ENCODE measurements at regions not wholly inside any gene's neighbourhood (a gene's known extent, or its start where the extent isn't known, plus 50 kb on each side); places are given as distances from the start of the nearest gene placed in this dataset.
A peak's percentile ranks its signal among the peaks of the same experiment; 100 is the strongest.
"Not testable (repeated sequence)": the region's sequence is repeated elsewhere in the genome, so short reads cannot be mapped to it uniquely, and the experiment has no call there.

DNA sequence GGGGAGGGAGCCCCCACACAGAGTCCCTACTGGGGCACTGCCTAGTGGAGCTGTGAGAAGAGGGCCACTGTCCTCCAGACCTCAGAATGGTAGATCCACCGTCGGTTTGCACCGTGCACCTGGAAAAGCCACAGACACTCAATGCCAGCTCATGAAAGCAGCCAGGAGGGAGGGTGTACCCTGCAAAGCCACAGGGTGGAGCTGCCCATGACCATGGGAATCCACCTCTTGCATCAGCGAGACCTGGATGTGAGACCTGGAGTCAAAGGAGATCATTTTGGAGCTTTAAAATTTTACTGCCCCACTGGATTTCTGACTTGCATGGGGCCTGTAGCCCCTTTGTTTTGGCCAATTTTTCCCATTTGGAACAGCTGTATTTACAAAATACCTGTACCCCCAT is 188.1 kb upstream of the IRX4 start:
- intact Hi-C loops (cut with DNase I); DNase-seq: not testable (repeated sequence)

DNA sequence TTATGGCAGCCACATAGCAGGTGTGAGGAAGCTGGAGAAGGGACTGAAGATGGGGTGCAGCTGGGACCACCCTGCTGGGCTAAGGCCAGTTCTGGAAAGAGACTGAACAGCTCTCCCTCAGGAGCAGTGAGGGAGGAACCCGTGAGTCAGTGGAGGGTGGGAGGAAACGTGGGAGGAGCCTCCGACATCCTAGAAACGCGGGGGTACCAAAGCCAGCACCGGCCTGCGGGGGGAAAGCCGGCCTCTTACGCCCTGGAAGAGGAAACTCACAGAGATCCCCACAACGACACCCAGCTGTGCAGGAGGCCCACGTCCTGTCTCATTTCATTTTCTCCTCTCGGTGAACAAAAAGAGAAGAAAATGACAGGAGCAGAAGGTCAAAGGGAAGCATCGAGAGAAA is 185.8 kb upstream of the IRX4 start:
- intact Hi-C loops (cut with DNase I), result no loop called here
- DNase-seq, result no peak

DNA sequence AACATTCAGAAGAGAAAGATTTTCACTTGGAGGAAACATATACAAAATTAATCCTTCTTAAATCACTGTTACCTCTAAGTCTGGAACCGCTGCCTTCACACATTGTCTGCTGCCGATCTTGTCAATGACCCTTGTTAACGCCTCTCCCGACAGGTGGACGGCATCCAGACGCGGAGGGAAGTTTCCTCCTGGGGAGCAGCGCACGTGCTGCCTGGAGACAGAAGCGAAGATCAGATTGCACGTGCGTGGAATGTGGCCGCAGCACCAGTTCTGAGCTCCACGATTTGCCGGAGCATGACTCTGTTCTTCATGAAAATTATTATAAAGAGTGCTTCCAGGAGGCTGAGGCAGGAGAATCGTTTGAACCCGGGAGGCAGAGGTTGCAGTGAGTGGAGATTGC is 183.6 kb upstream of the IRX4 start:
- no peak for DNase-seq
- intact Hi-C loops (cut with DNase I), result no loop called here

DNA sequence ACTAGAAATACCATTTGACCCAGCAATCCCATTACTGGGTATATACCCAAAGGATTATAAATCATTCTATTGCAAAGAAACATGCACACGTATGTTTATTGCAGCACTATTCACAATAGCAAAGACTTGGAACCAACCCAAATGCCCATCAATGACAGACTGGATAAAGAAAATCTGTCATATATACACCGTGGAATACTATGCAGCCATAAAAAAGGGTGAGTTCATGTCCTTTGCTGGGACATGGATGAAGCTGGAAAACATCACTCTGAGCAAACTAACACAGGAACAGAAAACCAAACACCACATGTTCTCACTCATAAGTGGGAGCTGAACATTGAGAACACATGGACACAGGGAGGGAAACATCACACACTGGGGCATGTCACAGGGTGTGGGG is 180.7 kb upstream of the IRX4 start:
- DNase-seq; intact Hi-C loops (cut with DNase I): not testable (repeated sequence)

DNA sequence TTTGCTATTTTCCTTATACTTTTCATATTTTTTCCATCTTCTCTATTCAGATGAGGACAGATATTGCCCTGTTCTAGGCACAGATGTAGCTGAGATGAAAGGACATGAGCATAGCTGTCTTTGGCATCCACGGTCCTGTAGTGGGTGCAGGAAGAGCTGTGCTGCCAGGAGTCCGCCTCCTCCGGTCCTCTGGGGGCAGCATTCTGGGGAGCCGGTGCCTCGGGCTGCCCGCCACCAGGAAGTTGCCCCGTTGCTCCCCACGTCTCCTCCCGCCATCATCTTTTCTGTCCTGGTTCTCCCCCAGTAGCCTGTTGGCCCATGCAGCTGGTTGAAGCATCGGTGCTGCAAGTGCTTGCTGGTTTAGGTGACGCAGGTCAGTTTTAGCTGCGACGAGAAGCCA is 170.0 kb upstream of the IRX4 start:
- intact Hi-C loops (cut with DNase I), result no loop called here
- no peak for DNase-seq

DNA sequence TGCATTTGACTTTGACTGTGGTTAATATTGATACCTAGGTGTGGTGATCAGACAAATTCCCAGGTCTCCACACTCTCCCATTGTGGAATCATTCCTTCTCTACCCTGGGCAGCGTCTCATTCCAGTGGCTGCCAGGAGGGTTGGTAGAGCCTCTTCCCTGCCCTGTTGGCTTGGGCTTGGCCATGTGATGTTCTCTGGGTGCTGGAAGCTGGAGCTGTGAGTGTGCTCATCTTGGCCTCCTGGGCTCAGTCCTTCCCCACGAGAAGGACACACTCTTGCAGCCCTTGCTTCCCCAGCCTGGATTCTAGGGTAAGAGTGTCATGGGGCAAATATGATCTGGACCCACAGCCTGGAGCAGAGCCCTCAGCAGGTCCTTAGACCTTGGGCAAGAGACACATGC is 167.2 kb upstream of the IRX4 start:
- intact Hi-C loops (cut with DNase I), result no loop called here
- DNase-seq, result no peak

DNA sequence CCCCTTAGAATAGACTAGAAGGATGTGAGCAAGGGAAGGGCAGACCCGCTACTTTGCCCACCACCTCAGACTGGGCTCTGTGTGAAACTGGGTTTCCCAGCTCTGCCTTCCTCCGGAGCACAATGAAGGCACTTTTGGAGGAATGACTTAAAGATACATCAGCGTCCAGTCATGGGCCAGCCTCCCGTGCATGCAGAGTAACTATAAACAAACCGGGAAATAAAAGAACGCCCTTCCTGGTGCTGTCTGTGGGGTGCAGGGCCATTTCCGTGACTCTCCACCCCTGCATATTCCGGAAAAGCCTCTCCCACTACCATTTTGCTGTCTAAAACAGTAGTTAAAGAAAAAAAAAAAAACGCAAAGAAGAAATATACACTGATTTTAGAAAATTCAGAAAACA is 165.9 kb upstream of the IRX4 start:
- intact Hi-C loops (cut with DNase I), result no loop called here
- no peak for DNase-seq

DNA sequence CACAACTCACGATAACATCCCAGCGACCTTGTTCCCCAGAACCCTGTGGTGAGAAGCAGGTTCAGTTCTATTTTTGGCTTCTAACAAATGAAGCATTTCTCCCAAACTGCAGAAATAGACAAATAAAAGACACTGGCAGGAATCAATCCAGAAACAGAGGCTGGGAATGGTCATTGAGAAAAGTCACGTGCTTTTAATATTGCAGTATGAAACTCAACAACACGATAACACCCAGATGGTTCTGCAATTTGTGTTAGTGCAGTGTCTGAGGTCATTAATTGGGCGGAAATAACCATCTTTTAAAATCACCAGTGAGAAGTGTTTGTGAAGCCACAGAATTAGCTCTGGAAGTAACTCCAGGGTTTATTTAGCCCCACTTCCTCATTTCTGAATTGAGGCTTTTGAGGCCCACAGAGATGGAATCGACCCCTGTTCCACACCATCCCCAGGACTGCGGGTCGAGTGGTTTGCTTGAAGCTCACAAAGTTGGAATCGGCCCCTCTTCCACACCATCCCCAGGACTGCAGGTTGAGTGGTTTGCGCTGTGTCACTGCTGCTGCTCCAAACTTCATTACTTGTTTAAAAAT is 164.7 kb upstream of the IRX4 start:
- intact Hi-C loops (cut with DNase I), result no loop called here
- no peak for DNase-seq

DNA sequence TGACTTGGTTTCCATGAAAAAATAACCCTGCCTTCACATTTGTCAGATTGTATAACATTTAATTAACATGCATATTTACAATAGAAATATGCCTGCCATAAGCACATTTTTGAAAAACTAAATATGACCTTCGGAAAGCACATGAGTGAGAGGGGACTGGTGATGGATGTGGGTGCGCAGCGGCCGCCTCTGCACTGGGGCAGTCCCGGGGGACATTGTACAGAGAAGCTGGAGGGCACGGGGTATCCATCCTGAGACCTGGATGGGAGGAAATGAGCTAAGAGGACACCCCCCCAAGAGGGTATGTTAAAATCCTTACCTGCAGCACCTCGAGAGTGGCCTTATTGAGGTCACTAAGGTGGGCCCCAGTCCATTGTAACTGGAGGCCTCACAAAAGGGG is 161.3 kb upstream of the IRX4 start:
- intact Hi-C loops (cut with DNase I), result no loop called here
- DNase-seq, result no peak

DNA sequence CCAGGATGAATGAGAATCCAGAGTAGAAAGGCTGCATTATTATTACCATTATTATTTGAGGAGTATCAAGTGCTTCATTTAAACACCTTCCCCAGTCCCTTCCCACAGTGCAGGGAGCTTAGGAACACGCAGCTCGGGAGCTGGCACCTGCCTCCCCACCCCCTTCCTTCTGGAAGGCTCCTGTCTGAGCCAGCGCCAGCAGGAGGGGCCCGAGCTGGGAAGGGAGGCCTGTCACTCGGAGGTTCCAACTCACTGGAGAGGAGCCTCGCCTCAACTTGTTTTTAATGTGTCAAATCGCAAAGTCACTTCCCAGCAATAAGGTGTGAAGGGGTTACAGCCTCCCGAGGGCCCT is 156.4 kb upstream of the IRX4 start:
- intact Hi-C loops (cut with DNase I), result no loop called here
- no peak for DNase-seq

DNA sequence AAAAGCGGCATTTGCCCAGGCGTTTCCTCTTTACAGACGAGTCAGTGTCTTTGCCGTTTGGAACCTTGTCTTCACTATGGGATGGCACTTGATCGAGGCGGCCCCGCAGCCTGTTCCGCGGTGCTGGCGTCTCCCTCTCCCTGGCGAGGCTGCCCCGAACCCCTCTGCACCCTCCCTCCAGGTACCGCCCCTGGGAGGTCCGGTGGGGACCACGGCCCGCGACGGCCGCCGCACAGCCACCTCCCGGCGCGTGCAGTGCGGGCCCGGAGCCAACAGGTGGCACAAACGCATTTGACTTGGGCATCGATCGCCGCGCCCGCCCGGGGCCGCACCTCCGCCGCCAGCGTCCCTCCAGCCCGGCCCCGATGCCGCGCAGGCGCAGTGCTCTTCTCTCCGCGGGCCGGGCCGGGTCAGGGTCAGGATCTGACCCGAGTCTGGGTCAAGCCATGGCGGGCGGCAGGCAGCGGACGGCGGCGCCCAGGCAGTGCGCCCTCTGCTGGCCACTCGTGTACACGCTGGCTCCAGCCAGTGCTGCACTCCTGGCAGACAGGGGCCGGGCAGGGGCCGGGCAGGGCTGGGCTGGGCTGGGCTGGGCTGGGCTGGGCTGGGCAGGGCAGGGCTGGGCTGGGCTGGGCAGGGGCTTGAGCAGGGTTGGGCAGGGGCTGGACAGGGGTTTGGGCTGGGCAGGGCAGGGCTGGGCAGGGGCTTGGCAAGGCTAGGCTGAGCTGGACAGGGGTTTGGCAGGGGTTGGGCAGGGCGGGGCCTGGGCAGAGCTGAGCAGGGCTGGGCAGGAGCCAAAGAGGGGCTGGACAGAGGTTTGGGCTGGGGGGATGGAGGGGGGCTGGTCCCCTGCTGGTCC is 155.8 kb upstream of the IRX4 start:
- DNase-seq, result peak in 41 of 42 donors; percentile 34 to 87 (median 70)
- intact Hi-C loops (cut with DNase I), result no loop called here

DNA sequence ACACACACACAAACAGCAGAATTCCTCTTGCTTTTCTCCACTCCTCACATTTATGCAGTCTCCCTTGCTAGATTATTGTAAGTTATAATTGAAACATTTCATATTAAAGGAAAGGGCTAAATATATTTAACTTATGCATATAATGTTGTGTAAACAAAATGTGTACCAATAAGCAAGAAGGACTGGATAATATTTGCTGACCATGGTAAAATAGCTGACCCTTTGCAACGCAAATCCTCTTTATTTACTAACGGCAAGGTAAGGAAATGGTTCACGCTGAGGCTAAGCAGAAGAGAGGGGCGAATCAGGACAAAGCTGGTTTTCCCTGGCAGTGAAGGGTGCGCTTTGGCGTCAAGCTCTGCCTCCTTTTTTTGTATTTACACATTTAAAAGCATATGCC is 154.2 kb upstream of the IRX4 start:
- peak in 1 of 42 donors; percentile 4 for DNase-seq
- intact Hi-C loops (cut with DNase I), result no loop called here

DNA sequence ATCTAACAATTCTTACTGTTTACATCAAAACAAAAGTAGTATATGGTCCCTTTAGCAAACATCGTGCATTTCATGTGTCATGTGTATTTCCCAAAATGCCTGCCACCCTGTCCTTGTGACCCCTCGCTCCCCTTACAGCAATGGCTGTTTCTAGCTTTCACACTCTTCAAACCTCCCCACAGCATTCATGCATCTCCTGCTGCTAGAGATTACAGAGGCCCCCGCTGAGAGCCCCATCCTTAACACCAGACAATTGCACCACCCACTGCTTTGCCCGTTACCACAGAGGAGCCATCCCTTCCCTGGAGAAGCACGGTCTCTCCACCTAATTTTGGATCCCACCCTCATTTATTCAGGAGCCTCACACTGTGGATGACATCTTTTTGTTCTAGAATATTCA is 149.7 kb upstream of the IRX4 start:
- peak in 1 of 42 donors; percentile 6 for DNase-seq
- intact Hi-C loops (cut with DNase I), result no loop called here

DNA sequence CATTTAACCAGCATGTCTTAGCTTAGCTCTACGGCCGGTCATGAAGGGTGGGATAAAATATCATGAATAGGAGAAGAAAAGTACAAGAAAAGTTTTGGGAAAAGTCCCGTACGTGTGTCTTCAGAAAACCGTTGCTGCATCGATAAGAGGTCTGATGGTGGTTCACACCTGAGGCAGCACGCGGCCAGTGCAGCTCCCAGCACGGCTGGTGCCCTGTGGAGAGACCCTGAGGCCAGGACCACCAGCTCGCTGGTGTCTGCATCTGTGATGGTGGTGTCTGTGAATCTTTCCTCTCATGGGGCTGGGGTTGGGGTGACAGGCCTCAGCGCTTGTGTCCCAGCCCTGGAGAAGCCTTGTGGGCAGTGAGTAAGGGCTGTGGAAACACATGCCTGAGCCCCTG is 148.9 kb upstream of the IRX4 start:
- DNase-seq, result peak in 1 of 42 donors; percentile 22
- intact Hi-C loops (cut with DNase I), result no loop called here

DNA sequence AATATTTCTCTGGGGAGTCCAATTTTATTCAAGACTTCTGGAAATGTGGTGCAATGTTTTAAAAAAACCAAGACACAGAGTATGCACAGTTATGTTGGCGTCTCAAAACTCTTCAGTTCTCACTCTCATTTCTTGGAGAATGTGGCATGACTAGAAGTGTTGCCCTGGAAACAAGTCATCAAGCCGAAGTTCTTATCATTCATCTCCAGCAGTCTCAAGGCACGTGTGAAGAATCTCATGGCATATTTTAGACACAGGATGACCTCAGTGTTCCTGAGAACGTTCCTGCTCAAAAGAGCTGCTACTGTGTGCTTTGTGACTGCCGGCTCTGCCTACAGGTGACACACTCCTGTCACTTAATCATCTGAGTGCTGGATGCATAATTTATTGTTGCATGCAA is 147.4 kb upstream of the IRX4 start:
- DNase-seq, result peak in 9 of 42 donors; percentile 13 to 58 (median 29)
- intact Hi-C loops (cut with DNase I), result no loop called here

DNA sequence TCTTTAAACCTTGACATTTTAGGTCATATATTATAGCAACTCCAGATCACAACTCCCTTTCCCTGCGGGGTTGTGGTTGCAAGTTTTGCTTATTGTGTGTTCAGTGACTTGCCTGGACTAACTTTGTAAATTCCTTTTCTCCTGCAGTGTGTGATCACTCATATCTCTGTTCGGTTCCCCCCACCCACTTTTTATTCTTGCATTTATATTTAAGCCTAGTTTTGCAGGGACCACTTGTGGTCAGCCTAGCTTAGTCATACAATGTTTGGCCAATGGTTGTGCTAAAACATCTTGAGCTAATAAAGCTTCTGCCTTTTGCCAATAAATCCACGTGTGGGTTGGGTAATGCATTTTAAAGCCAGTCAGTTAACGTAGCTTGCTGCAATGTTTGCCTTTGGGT is 146.5 kb upstream of the IRX4 start:
- peak in 2 of 42 donors; percentile 14 to 24 for DNase-seq
- intact Hi-C loops (cut with DNase I), result no loop called here

DNA sequence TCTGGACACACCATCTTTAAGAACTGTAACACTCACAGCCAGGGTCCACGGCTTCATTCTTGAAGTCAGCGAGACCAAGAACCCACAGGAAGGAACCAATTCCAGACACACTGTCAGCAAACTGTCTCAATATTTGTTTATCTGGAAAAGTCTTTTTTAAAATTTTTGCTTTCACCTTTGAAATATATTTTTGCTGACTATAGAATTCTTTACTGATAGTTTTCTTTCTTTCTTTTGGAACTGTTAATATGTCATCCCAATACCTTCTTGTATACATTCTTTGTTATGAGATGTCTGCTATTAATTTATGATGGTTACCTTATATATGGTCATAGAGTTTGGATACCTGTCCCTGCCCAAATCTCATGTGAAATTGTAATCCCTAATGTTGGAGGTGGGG is 145.1 kb upstream of the IRX4 start:
- intact Hi-C loops (cut with DNase I), result no loop called here

DNA sequence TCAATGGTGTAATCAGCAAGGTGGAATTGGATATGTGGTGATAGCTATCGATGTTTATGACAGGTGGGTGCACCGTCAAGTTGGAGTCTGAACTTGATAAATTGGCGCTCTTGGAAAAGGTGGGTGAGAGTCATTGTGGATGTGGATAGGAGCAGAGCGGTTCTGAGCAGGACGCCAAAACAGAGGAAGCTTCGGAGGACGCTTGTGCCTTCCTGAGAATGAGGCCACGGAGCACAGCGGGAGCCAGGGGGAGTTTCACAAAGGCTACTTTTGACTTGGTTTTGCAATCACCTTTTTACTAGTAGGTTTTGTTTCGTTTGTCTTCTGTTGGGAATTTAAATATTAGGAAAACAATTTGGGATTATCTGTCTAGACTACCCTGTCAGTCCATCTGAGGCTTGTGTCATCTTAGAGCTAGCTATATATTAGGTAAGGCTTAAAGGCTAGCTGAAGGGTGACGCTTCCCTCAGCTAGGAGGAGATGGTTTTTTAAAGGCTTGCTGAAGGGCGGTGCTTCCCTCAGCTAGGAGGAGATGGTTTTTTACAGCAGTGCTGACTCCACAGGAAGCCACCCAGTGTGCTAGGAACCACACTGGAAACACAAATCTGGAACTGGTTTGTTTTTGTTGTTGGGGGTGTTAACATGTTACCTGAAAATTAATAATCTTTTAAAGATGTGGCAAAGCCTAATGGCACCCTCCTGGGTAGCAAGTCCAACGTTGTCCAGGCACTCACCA is 142.4 kb upstream of the IRX4 start:
- intact Hi-C loops (cut with DNase I), result no loop called here
- peak in 2 of 42 donors; percentile 8 to 16 for DNase-seq

More for the DNA sequence above, 145.1 kb upstream of the IRX4 start:
- peak in 1 of 42 donors; percentile 27 for DNase-seq

DNA sequence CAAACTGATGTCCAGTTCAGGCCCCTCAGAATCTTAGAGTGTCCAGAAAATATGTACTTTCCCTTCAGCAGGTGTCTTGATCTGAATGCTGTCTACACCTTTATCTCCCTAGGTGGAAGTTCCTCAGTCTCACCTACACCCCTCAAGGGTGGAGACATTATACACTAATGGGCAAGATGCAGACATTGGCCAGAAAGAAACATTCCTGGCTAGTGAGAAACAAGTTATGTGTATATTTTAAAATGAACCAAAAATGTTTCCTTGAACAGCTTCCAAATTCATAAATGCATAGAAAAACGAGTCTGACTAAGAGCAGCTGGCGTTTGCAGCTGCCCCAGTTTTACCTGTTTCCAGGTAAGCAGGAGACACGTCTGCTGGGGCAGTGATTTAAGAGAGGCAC is 140.5 kb upstream of the IRX4 start:
- peak in 2 of 42 donors; percentile 8 to 9 for DNase-seq
- intact Hi-C loops (cut with DNase I), result no loop called here

DNA sequence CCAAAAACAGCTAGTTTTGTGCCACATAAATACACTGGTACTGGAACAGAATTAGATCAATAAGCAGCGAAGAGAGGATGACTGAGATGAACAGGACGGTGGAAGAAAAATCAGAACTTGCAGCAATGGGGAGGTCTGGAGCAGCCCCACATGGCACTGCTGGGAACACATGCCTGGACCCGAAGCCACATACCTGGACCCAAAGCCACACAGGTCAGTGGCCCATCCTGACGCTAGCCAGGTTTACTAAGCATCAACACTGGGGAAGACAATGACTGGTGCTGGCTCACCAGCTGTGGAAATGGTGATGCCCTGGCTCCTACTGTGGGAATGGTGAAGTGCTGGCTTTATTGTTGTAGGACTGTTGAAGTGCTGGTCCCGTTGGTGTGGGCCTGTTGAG is 139.7 kb upstream of the IRX4 start:
- peak in 2 of 42 donors; percentile 6 to 24 for DNase-seq
- intact Hi-C loops (cut with DNase I), result no loop called here

All from head of caudate nucleus (tissue), 42 donors.